Bronchial epithelial cell (primary cell): ENCODE measurements at regions not wholly inside any gene's neighbourhood (a gene's known extent, or its start where the extent isn't known, plus 50 kb on each side); places are given as distances from the start of the nearest gene placed in this dataset.

Experiments used
- DNase-seq: peaks from one replicate; pipeline ENCODE4 v3.0.0-alpha.2; 2010; ENCODE audit warnings: low read depth
- FAIRE-seq: peaks from 2 replicates; lab custom pipeline; 2011; peaks lifted over from hg19 to GRCh38; lab: Jason Lieb, UNC
- H3K27me3 ChIP-seq: 2 replicates; pipeline ENCODE4 v1.5.1; 2011; ENCODE audit warnings: low read length; ENCODE audit not compliant: control insufficient read depth, insufficient read depth
- H3K36me3 ChIP-seq: 2 replicates; pipeline ENCODE4 v1.5.1; 2011; ENCODE audit warnings: low read length; ENCODE audit not compliant: control insufficient read depth, insufficient read depth
- H3K4me3 ChIP-seq: 2 replicates; pipeline ENCODE4 v1.5.1; 2011; ENCODE audit warnings: mild to moderate bottlenecking, low read depth, low read length, control low read depth
- TF ChIP-seq, protein P1 (sequence below): IDR thresholded peaks from 2 replicates; pipeline ENCODE4 v1.5.1; 2011; ENCODE audit warnings: mild to moderate bottlenecking, moderate library complexity, low read length, control low read depth, inconsistent platforms; ENCODE audit not compliant: insufficient read depth, severe bottlenecking

DNA sequence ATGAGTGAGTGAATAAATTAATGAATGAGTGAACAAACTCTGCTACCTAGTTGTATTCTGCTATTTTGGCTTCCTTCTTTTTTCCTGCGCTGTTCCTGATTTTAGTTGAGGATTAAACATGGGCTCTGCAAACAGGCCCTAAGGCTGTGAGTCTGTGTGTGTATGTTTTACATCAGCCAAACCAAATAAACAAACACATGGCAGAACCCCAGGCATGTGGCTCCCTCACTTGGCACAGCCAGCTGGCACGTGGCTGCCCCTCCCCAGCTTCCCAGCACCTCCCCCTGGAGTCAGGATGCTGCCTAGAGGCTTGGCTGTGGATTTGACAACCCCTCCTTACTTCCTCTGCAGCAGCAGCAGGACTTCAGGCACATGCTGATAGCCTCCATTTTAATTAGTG is 593.2 kb downstream of the INSC start:
- FAIRE-seq (no peak), DNase-seq (peak; percentile 40)
- no peaks in the 10 kb centered on the region for H3K36me3 ChIP-seq
- peaks cover 3% of the 10 kb centered on the region for H3K27me3 ChIP-seq
- TF ChIP-seq, protein P1, sequence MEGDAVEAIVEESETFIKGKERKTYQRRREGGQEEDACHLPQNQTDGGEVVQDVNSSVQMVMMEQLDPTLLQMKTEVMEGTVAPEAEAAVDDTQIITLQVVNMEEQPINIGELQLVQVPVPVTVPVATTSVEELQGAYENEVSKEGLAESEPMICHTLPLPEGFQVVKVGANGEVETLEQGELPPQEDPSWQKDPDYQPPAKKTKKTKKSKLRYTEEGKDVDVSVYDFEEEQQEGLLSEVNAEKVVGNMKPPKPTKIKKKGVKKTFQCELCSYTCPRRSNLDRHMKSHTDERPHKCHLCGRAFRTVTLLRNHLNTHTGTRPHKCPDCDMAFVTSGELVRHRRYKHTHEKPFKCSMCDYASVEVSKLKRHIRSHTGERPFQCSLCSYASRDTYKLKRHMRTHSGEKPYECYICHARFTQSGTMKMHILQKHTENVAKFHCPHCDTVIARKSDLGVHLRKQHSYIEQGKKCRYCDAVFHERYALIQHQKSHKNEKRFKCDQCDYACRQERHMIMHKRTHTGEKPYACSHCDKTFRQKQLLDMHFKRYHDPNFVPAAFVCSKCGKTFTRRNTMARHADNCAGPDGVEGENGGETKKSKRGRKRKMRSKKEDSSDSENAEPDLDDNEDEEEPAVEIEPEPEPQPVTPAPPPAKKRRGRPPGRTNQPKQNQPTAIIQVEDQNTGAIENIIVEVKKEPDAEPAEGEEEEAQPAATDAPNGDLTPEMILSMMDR, result no peak
- H3K4me3 ChIP-seq, result no peak overlapping the region

DNA sequence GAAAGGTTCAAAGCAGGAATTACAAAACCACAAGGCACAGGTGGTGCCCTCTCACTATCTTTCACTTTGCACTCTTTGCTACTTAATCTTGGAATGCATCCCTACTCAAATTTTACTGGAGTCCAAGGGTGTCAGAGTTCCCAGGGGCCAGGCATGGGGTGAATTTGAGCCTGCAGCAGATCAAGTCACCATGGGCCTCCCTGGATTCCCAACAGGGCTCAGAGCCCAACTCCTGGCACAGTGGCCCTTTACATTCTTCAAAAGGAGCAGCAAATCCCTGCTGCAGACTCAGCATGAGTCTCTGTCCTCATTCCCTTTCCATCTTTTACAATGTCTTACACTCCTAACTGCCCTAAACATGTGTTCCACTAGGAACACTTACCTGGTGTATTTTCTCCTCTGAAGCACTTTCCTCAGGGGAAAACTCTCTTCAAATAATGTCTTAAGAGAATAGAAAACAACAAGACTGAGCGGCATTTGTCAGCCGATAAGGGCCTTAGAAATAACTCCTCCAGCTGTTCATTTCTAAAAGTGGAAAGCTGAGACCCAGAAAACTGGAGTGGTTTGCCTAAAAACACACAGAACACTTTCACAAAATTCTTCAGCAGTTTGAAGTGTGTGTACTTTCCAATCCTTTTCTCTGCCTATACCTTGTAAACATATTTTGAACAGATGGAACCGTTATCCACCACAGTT is 596.0 kb downstream of the INSC start:
- DNase-seq, result no peak
- peaks cover 3% of the 10 kb centered on the region for H3K27me3 ChIP-seq
- no peak overlapping the region for H3K4me3 ChIP-seq
- no peak for FAIRE-seq
- H3K36me3 ChIP-seq, result no peaks in the 10 kb centered on the region
- TF ChIP-seq, protein P1, result no peak

DNA sequence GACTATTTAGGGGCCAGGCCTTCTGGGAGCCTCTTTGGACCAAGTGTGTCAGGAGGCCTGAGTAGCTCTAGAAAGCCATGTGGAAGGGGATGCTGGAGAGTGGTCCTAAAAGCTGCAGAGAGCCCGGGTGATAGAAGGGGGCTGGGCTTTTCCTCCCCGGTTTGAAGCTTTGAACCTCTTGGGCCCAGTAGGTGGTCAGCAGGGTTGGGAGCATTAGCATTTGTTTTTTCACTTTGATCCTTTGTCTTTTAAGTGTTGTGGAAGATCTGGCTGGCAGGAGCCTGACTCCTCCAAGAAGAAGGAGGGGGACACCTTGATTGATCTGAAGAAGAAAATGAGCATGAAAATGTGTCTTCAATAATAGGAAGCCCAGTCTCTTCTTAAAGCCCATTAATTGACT is 596.6 kb downstream of the INSC start:
- no peak for DNase-seq
- H3K36me3 ChIP-seq, result no peaks in the 10 kb centered on the region
- H3K27me3 ChIP-seq, result peaks cover 3% of the 10 kb centered on the region
- no peak overlapping the region for H3K4me3 ChIP-seq
- no peak for FAIRE-seq
- TF ChIP-seq, protein P1, result no peak

DNA sequence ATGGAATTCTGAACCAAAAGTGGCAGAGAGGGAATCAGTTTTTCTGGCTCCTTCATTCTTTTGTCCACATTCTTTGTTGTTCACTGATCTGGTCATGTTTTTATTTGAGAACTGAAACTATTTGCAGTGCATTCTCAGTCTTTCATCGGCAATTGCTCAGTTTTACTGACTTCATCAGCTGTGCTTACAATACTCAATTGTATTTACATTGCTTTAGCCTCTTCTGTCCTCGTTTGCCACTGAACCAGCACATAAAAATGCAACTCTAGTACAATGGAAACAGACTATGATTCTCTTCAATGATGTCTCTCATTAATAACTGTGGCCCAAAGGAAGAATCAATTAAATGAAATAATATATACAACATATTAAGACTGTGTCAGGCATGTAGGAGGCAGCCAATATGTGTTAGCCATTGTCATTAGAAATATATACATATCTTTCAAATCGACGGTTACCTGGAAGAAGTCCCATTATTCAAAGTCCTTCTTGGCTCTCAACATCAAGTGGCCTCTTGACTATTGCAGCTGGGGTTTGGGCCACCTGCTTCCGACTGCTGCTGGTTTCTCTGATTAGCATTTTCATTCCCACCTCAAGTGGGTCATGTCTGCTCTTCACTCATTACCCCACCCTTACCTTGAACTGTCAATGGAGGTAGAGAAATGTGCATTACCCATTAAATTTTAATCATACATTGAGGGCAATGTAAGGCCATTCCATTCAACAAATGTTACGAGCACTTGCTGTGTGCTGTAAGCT is 600.1 kb downstream of the INSC start:
- TF ChIP-seq, protein P1, result no peak
- no peaks in the 10 kb centered on the region for H3K36me3 ChIP-seq
- H3K27me3 ChIP-seq, result peaks cover 1% of the 10 kb centered on the region
- no peak overlapping the region for H3K4me3 ChIP-seq
- DNase-seq, result no peak
- FAIRE-seq, result no peak

DNA sequence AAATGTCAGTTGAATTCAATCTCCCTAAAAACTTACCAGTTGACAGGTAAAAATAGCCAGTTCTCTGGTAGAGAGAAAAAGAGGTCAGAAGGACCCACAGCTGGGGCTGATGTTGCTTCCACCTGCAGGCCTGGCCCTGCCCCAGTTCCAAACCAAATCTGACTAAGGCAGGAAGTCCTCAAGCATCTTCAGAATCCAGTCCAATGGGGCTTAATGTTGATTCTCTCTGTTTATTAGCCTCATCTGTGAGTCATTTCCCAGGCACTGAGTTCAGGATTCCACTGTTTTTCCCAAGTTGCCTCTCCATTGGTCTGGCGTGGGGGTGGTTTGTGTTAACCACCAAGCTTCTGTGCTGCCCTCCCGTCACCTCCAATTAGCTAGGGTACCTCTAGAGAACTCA is 601.8 kb downstream of the INSC start:
- no peak for FAIRE-seq
- Histone ChIP-seq H3K27me3 (peaks cover 1% of the 10 kb centered on the region), H3K4me3 (no peak overlapping the region), H3K36me3 (no peaks in the 10 kb centered on the region)
- TF ChIP-seq, protein P1, result no peak
- peak; percentile 70 for DNase-seq
